ENCODE measurements at regions not wholly inside any gene's neighbourhood (a gene's known extent, or its start where the extent isn't known, plus 50 kb on each side); places are given as distances from the start of the nearest gene placed in this dataset.

DNA sequence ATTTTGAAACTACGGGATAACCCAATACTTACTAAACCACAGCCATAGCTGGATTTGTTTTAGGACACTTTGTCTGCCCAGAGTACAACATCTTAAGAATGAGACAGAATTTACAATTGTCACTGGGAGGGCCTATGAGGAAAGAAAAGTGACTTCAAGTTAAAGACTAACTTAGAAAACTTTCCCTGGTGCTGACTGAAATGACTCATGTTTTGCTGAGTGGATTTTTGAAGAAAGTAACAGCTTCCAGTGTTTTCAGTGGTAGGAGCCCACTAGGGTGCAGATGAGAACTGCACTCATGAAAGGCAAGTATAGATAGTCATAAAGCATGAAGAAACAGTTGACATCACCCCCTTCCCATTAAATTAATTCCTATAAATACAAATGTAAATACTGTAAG is 988.2 kb upstream of the MAP3K7 start:
- H3K27me3 ChIP-seq = no peaks in the 10 kb centered on the region
- DNase-seq = no peak
- no peak overlapping the region for H3K4me3 ChIP-seq
- H3K9me3 ChIP-seq = no peaks in the 10 kb centered on the region
- H3K36me3 ChIP-seq = no peaks in the 10 kb centered on the region

DNA sequence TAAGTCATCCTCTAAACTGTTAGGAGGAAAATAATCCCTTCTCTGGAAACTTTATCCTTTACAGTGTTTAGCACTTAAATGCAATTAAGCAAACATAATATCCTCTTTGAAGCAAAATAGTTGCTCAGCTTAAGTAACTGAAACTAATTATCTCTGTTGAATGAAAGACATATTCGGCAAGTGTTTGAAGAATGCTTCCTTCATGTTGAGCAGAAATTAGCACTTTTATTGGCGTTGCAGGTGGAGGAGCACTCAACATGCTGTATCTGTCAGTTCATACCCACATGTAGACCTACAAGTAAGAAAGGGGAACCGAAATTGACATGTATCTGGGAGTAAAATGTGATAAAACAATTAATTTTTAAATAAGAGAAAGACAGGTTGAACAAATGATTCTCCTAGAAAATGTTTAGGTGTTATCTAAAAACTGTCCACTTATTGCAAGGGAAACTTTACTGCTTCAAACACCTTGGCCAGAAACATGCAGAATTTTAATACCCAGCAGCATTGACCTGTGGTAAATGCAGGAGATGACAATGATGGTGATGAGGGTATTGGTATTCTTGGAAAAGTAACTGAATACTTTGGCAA is 987.0 kb upstream of the MAP3K7 start:
- DNase-seq = no peak
- H3K9me3 ChIP-seq = no peaks in the 10 kb centered on the region
- H3K4me3 ChIP-seq = no peak overlapping the region
- no peaks in the 10 kb centered on the region for H3K27me3 ChIP-seq
- no peaks in the 10 kb centered on the region for H3K36me3 ChIP-seq

DNA sequence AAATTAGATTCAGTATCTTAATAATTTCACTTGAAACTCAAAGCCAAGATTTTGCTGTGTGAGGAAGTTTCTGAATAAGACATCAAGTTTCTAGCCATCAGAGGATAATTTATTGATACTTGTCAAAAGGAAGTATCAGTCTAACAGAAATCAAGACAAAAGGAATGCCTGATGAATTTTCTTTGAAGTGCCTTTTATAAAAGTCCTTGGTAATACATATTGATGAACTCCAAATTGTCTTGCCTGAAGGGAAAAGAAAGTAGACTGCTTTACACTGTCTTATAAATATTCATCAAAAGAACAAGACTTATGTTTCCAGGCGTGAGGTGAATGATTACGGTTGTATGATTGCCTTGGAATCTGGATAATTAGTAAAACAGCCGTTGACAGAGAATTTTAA is 986.0 kb upstream of the MAP3K7 start:
- H3K4me3 ChIP-seq = no peak overlapping the region
- no peaks in the 10 kb centered on the region for H3K9me3 ChIP-seq
- no peak for DNase-seq
- H3K36me3 ChIP-seq = no peaks in the 10 kb centered on the region
- no peaks in the 10 kb centered on the region for H3K27me3 ChIP-seq

DNA sequence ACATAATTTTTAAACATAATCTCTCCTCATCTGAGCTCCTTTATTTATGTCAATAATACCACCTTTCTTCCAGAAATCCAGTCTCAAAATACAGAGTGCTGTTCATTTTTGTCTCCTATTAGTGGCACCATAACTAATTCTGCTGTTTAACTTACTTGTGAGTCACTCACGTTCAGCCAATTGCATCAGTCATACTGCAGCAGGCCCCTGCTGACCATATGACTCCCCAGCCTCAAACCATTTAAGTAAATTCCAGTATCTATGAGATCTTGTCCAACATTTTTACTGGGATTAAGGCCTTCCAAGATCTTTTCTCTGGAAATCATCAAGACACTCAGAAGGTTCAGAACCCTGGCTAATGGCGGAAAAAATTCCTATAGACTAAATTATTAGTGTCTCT is 982.2 kb upstream of the MAP3K7 start:
- no peak overlapping the region for H3K4me3 ChIP-seq
- no peaks in the 10 kb centered on the region for H3K27me3 ChIP-seq
- H3K36me3 ChIP-seq = no peaks in the 10 kb centered on the region
- DNase-seq = peak; percentile 45
- no peaks in the 10 kb centered on the region for H3K9me3 ChIP-seq

GRCh38 chr6:91566467-91566866 is 979.6 kb upstream of the MAP3K7 start:
- Histone ChIP-seq H3K4me3 (no peak overlapping the region), H3K36me3 (no peaks in the 10 kb centered on the region), H3K9me3 (no peaks in the 10 kb centered on the region), H3K27me3 (no peaks in the 10 kb centered on the region)
- DNase-seq = no peak

DNA sequence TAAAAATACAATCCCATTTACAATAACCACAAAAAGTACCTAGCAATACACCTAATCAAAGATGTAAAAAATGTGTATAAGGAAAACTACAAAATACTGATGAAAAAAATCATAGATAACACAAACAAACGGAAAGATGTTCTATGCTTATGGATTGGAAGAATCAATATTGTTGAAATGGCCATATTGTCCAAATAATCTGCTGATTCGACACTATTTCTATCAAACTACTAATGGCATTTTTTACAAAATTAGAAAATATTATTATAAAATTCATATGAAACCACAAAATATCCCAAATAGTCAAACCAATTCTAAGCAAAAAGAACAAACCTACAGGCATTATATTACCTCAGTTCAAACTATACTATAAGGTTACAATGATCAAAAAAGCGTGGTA is 978.3 kb upstream of the MAP3K7 start:
- DNase-seq = no peak
- Histone ChIP-seq H3K4me3 (no peak overlapping the region), H3K36me3 (no peaks in the 10 kb centered on the region), H3K27me3 (no peaks in the 10 kb centered on the region), H3K9me3 (no peaks in the 10 kb centered on the region)

GRCh38 chr6:91562955-91563354 is 976.1 kb upstream of the MAP3K7 start:
- no peak overlapping the region for H3K4me3 ChIP-seq
- no peak for DNase-seq
- H3K27me3 ChIP-seq = no peaks in the 10 kb centered on the region
- peaks cover 3% of the 10 kb centered on the region; the same call in 1 of the 2 replicates for H3K9me3 ChIP-seq
- H3K36me3 ChIP-seq = no peaks in the 10 kb centered on the region

- H3K9me3 ChIP-seq = peaks cover 3% of the 10 kb centered on the region; the same call in 1 of the 2 replicates
- H3K4me3 ChIP-seq = no peak overlapping the region
- no peaks in the 10 kb centered on the region for H3K27me3 ChIP-seq
- no peak for DNase-seq
- no peaks in the 10 kb centered on the region for H3K36me3 ChIP-seq
Measured at GRCh38 chr6:91560409-91560808, 973.5 kb upstream of the MAP3K7 start.

GRCh38 chr6:91540902-91541301 is 954.0 kb upstream of the MAP3K7 start:
- Histone ChIP-seq H3K36me3 (no peaks in the 10 kb centered on the region), H3K4me3 (no peak overlapping the region), H3K27me3 (no peaks in the 10 kb centered on the region), H3K9me3 (no peaks in the 10 kb centered on the region)
- no peak for DNase-seq

DNA sequence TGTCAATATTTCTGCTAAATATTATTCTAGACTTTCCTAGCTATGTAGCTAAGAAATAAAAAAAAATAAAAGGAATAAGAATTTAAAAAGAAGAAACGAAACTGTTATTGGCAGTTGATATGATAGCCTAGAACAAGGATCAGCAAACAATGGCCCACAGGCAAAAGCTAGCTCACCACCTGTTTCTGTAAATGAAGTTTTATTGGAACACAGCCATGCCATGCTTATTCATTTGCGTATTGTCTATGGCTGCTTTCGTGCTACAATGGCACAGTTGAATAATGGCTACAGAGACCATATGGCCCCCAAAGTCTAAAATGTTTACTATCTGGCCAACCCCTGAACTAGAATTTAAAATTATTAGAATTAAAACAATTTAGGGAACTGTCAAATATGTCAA is 952.6 kb upstream of the MAP3K7 start:
- Histone ChIP-seq H3K4me3 (no peak overlapping the region), H3K27me3 (no peaks in the 10 kb centered on the region), H3K36me3 (no peaks in the 10 kb centered on the region), H3K9me3 (no peaks in the 10 kb centered on the region)
- DNase-seq = no peak

GRCh38 chr6:91538622-91539021 is 951.8 kb upstream of the MAP3K7 start:
- no peaks in the 10 kb centered on the region for H3K27me3 ChIP-seq
- DNase-seq = no peak
- H3K4me3 ChIP-seq = no peak overlapping the region
- no peaks in the 10 kb centered on the region for H3K9me3 ChIP-seq
- H3K36me3 ChIP-seq = no peaks in the 10 kb centered on the region

DNA sequence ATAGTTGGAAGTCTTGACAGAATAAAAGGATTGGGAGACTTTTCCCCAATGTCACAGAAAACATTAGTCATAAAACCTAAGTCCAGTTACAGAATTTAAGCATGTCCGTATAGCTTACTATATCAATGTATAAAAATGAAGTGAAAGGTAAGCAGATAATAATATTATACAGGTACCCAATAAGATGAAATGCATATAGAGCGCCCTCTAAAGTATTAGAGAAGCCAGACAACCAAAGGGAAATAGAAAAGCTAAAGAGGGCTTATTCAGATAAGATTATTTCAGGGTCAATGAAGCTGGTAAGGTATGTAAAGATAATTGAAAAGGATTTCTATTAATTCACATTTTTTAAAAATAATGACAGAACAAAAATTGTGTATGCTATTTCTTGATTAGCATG is 947.7 kb upstream of the MAP3K7 start:
- DNase-seq = no peak
- no peaks in the 10 kb centered on the region for H3K9me3 ChIP-seq
- H3K4me3 ChIP-seq = no peak overlapping the region
- H3K36me3 ChIP-seq = no peaks in the 10 kb centered on the region
- no peaks in the 10 kb centered on the region for H3K27me3 ChIP-seq

- H3K36me3 ChIP-seq = no peaks in the 10 kb centered on the region
- H3K4me3 ChIP-seq = no peak overlapping the region
- H3K27me3 ChIP-seq = no peaks in the 10 kb centered on the region
- DNase-seq = no peak
- no peaks in the 10 kb centered on the region for H3K9me3 ChIP-seq
Measured at GRCh38 chr6:91523511-91523910, 936.6 kb upstream of the MAP3K7 start.

DNA sequence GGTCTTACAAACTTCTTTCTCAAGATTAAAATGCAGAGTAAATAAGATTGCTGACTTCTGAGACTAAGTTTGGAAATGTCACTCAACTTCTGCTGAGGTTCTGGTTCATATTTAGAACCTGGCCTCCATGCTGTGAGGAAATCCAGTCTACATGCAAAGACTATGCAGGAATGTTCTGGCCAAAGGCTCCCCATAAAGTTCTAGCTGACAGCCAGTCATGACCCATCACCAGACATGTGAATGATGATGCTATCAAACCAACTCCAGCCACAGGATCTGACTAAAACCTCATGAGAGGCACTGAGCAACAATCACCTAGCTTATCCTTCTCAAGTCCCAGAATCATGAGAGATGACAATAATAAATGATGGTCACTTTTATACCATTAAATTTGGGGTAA is 935.1 kb upstream of the MAP3K7 start:
- no peak overlapping the region for H3K4me3 ChIP-seq
- no peaks in the 10 kb centered on the region for H3K27me3 ChIP-seq
- DNase-seq = no peak
- H3K9me3 ChIP-seq = no peaks in the 10 kb centered on the region
- H3K36me3 ChIP-seq = no peaks in the 10 kb centered on the region

- no peaks in the 10 kb centered on the region for H3K36me3 ChIP-seq
- no peak for DNase-seq
- H3K9me3 ChIP-seq = no peaks in the 10 kb centered on the region
- no peaks in the 10 kb centered on the region for H3K27me3 ChIP-seq
- H3K4me3 ChIP-seq = no peak overlapping the region
Measured at GRCh38 chr6:91509711-91510110, 922.8 kb upstream of the MAP3K7 start.

GRCh38 chr6:91509039-91509438 is 922.2 kb upstream of the MAP3K7 start:
- Histone ChIP-seq H3K4me3 (no peak overlapping the region), H3K9me3 (no peaks in the 10 kb centered on the region), H3K27me3 (no peaks in the 10 kb centered on the region), H3K36me3 (no peaks in the 10 kb centered on the region)
- DNase-seq = no peak

DNA sequence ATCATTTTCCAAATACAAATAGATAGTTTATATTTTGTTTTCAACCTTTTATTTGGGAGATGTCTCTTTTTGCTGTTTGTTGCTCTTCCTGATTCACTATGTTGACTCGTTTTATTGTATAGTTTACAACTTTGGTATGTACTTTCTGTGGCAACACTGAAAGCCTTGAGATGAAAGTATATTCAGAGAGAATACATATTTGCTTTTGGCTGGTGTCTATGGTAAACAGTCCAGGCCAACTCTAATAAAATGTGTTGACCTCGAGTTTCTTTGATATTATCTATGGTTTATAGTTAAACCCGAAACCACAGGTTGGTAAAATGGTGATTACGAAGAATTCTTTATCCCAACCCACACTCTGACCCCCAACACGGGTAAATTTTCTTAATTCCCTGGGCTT is 919.6 kb upstream of the MAP3K7 start:
- Histone ChIP-seq H3K9me3 (no peaks in the 10 kb centered on the region), H3K4me3 (no peak overlapping the region), H3K36me3 (no peaks in the 10 kb centered on the region), H3K27me3 (no peaks in the 10 kb centered on the region)
- DNase-seq = no peak

DNA sequence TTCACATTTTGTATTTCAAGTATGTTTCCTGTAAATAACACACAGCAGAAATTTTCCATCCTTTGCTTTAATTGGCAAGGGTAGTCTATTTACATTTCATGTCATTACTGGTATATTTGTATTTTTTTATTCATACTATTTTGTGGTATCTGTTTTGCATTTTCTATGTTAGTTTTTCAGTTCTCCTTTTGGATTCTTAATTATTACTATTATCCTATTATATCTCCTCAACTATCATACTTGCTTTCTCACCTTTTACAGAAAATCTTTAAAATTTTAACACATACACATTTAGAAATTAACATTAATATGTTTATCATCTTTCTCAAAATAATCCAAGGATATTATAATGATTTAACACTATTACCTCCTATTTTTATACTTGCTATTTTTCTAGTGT is 918.3 kb upstream of the MAP3K7 start:
- no peaks in the 10 kb centered on the region for H3K9me3 ChIP-seq
- no peaks in the 10 kb centered on the region for H3K36me3 ChIP-seq
- no peak overlapping the region for H3K4me3 ChIP-seq
- H3K27me3 ChIP-seq = no peaks in the 10 kb centered on the region
- DNase-seq = no peak

GRCh38 chr6:91501930-91502329 is 915.1 kb upstream of the MAP3K7 start:
- no peak for DNase-seq
- Histone ChIP-seq H3K9me3 (no peaks in the 10 kb centered on the region), H3K27me3 (no peaks in the 10 kb centered on the region), H3K4me3 (no peak overlapping the region), H3K36me3 (no peaks in the 10 kb centered on the region)

Data from MG63 (cell line).